SU-DHL-6 (cell line): ENCODE measurements at regions not wholly inside any gene's neighbourhood (a gene's known extent, or its start where the extent isn't known, plus 50 kb on each side); places are given as distances from the start of the nearest gene placed in this dataset.

Experiments used
- H2AFZ ChIP-seq: fragments of 200-600 bp; sonication (generic); 2 replicates; pipeline ENCODE4 v1.6.1; 2014; ENCODE audit warnings: low read depth, mild to moderate bottlenecking, moderate library complexity, mixed read lengths, antibody characterized with exemption, low read length; ENCODE audit not compliant: severe bottlenecking
- H3F3A ChIP-seq: fragments of 200-600 bp; shearing (Covaris generic); 2 replicates; pipeline ENCODE4 v1.6.0; 2016; ENCODE audit warnings: antibody characterized with exemption, mild to moderate bottlenecking; ENCODE audit not compliant: insufficient read depth
- H3K27ac ChIP-seq: fragments of 200-600 bp; sonication (generic); 2 replicates; pipeline ENCODE4 v1.5.1; 2016; ENCODE audit warnings: low read depth, mild to moderate bottlenecking, low read length, moderate library complexity, mixed read lengths
- H3K27me3 ChIP-seq: fragments of 200-600 bp; sonication (generic), shearing (Covaris generic); 2 replicates; pipeline ENCODE4 v1.6.0; 2014; ENCODE audit warnings: mild to moderate bottlenecking, low read length
- H3K36me3 ChIP-seq: fragments of 200-600 bp; sonication (generic); 2 replicates; pipeline ENCODE4 v1.6.1; 2014; ENCODE audit warnings: mild to moderate bottlenecking, low read length, mixed read lengths
- H3K4me2 ChIP-seq: fragments of 300-600, 200-600 bp; shearing (Covaris generic), sonication (generic); 2 replicates; pipeline ENCODE4 v1.6.0; 2014; ENCODE audit warnings: low read length, low read depth, mild to moderate bottlenecking; ENCODE audit not compliant: poor library complexity, severe bottlenecking
- H3K4me3 ChIP-seq: fragments of 200-600 bp; sonication (generic); 2 replicates; pipeline ENCODE4 v1.5.1; 2014; ENCODE audit warnings: antibody characterized with exemption, low read length, mild to moderate bottlenecking, mixed read lengths; ENCODE audit not compliant: insufficient read depth, poor library complexity, severe bottlenecking
- H3K79me2 ChIP-seq: fragments of 200-600 bp; sonication (generic); 2 replicates; pipeline ENCODE4 v1.6.1; 2014; ENCODE audit warnings: mild to moderate bottlenecking, low read length, moderate library complexity; ENCODE audit not compliant: insufficient read depth
- H3K9ac ChIP-seq: fragments of 200-600 bp; sonication (generic); 2 replicates; pipeline ENCODE4 v1.7.0; 2014; ENCODE audit warnings: mild to moderate bottlenecking, low read length
- H3K9me2 ChIP-seq: fragments of 200-600 bp; sonication (generic); replicated peaks from 2 replicates; pipeline ENCODE4 v1.6.1; 2014; ENCODE audit warnings: low read length; ENCODE audit not compliant: insufficient read depth
- H3K9me3 ChIP-seq: fragments of 200-600 bp; sonication (generic); 2 replicates; pipeline ENCODE4 v1.6.1; 2014; ENCODE audit warnings: low read length, mixed read lengths; ENCODE audit not compliant: insufficient read depth
- H4K20me1 ChIP-seq: fragments of 200-600 bp; sonication (generic); 2 replicates; pipeline ENCODE4 v1.6.1; 2014; ENCODE audit warnings: low read depth, mild to moderate bottlenecking, antibody characterized with exemption, low read length, moderate library complexity, mixed read lengths
- CTCF ChIP-seq: fragments of 200-600 bp; sonication (generic); IDR thresholded peaks from one replicate; pipeline ENCODE4 v1.5.1; 2017; ENCODE audit warnings: antibody characterized with exemption, mild to moderate bottlenecking, low read length, moderate library complexity; ENCODE audit not compliant: insufficient read depth, poor library complexity, severe bottlenecking
- EZH2phosphoT487 ChIP-seq: fragments of 200-600 bp; sonication (generic), shearing (Covaris generic); conservative IDR thresholded peaks from 2 replicates; pipeline ENCODE4 v1.6.1; 2018; ENCODE audit warnings: mild to moderate bottlenecking, antibody characterized with exemption, low read length, moderate library complexity, mixed read lengths

DNA sequence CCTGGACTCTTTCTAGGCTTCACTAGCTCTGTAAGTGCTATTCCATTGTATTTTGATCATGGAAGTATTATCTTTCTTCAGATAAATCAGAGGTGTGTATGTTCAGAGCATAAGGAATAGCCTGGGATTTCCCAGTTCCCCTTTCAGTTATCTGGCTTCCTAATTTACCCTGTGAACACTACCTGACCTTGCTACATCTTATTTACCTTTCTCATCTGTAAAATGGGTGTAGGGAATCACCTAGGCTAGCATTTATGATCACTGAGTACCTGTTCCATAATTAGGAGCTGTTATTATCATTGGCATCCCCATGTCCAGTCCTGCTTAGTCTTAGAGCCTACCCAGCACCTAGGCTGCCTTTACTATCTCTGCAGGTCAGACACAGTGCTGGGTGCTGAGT, 149.3 kb upstream of the NR2F2 start:
- no peak overlapping the region for H3K27ac ChIP-seq
- no peak overlapping the region for H3K4me2 ChIP-seq
- H3K9me2 ChIP-seq = no peaks in the 10 kb centered on the region
- H4K20me1 ChIP-seq = no peaks in the 10 kb centered on the region
- no peak for TF ChIP-seq EZH2phosphoT487
- TF ChIP-seq CTCF = no peak
- H3K79me2 ChIP-seq = no peaks in the 10 kb centered on the region
- H3K27me3 ChIP-seq = no peaks in the 10 kb centered on the region
- H3K9ac ChIP-seq = no peak overlapping the region
- H2AFZ ChIP-seq = no peak overlapping the region
- H3K4me3 ChIP-seq = no peak overlapping the region
- H3F3A ChIP-seq = no peaks in the 10 kb centered on the region
- no peaks in the 10 kb centered on the region for H3K36me3 ChIP-seq
- H3K9me3 ChIP-seq = no peaks in the 10 kb centered on the region

DNA sequence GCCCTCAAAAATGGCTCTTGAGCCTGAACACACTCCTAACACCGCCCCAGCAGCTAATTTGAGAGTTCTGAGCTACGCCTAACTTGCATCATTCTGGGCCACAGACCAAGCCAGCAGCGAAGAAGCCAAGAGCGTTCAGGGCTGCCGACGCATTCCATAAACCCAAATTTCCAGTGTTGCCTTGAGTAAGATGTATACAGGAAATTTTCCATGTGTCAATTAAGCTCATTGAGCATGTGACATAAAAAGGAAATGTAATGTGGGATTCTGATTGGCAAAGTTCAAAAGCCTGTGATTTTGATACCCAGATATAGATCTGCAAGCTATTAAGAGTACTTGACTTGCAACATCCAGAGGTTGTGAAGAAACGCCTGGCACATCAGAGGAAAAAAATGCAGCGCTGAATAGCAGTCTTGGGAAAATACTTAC, 148.6 kb upstream of the NR2F2 start:
- Histone ChIP-seq H2AFZ (no peak overlapping the region), H3K79me2 (no peaks in the 10 kb centered on the region), H3K27me3 (no peaks in the 10 kb centered on the region), H3K9ac (no peak overlapping the region), H3K36me3 (no peaks in the 10 kb centered on the region), H3K9me2 (no peaks in the 10 kb centered on the region), H3K27ac (no peak overlapping the region), H3F3A (no peaks in the 10 kb centered on the region), H4K20me1 (no peaks in the 10 kb centered on the region), H3K9me3 (no peaks in the 10 kb centered on the region), H3K4me2 (no peak overlapping the region), H3K4me3 (no peak overlapping the region)
- TF ChIP-seq CTCF = no peak
- TF ChIP-seq EZH2phosphoT487 = no peak

- Histone ChIP-seq H3K9me3 (no peaks in the 10 kb centered on the region), H3K4me2 (no peak overlapping the region), H4K20me1 (no peaks in the 10 kb centered on the region), H3F3A (no peaks in the 10 kb centered on the region), H3K4me3 (no peak overlapping the region), H3K9me2 (no peaks in the 10 kb centered on the region), H3K27me3 (no peaks in the 10 kb centered on the region), H3K27ac (no peak overlapping the region), H3K9ac (no peak overlapping the region), H2AFZ (no peak overlapping the region), H3K79me2 (no peaks in the 10 kb centered on the region), H3K36me3 (no peaks in the 10 kb centered on the region)
- TF ChIP-seq EZH2phosphoT487 = no peak
- TF ChIP-seq CTCF = no peak
These were observed 147.6 kb upstream of the NR2F2 start for GRCh38 chr15:96182736-96183513.
